ENCODE measurements at regions not wholly inside any gene's neighbourhood (a gene's known extent, or its start where the extent isn't known, plus 50 kb on each side); places are given as distances from the start of the nearest gene placed in this dataset.

- Histone ChIP-seq H4K20me1 (ENCODE audit: insufficient read depth, low read length) (no peaks in the 10 kb centered on the region), H3K27ac (ENCODE audit: low read depth, low read length, poor library complexity, severe bottlenecking) (no peak overlapping the region), H3K9me3 (ENCODE audit: low read length) (no peaks in the 10 kb centered on the region), H2AFZ (ENCODE audit: low read length) (no peak overlapping the region), H3K4me2 (ENCODE audit: low read length) (no peak overlapping the region), H3K9me2 (ENCODE audit: insufficient read depth, low read length) (no peaks in the 10 kb centered on the region), H3K4me3 (ENCODE audit: low read depth, low read length, poor library complexity, severe bottlenecking) (no peak overlapping the region), H3K79me2 (ENCODE audit: insufficient read depth, low read depth, low read length) (no peaks in the 10 kb centered on the region), H3K36me3 (ENCODE audit: insufficient read depth, low read length) (no peaks in the 10 kb centered on the region), H3K4me1 (ENCODE audit: insufficient read depth, low read length, poor library complexity, severe bottlenecking) (no peaks in the 10 kb centered on the region)
- BruUV-seq (replicated peaks), result no TSS peak
- POLR2A ChIA-PET, result interaction anchor here (0.7 kb wide), 1 partner anchor 82 kb away, joined by 3 read pairs; no protein-coding TSS in a partner anchor
- intact Hi-C loops (cut with micrococcal nuclease; ENCODE audit: unreplicated experiment), result no loop called here
- CTCF ChIA-PET (ENCODE audit: unreplicated experiment), result no interaction called here
- no peak for DNase-seq (ENCODE audit: low spot score)
- TF ChIP-seq CTCF (conservative IDR thresholded peaks at IDR 0.05; ENCODE audit: low read length) (no peak), EZH2phosphoT487 (IDR thresholded peaks at IDR 0.05; ENCODE audit: borderline replicate concordance, low read depth, low read length) (no peak)
Measured at GRCh38 chr1:60564916-60565750, 491.6 kb upstream of the C1orf87 start.

- H3K36me3 ChIP-seq (ENCODE audit: insufficient read depth, low read length), result no peaks in the 10 kb centered on the region
- no peaks in the 10 kb centered on the region for H3K9me2 ChIP-seq (ENCODE audit: insufficient read depth, low read length)
- no peak for DNase-seq (ENCODE audit: low spot score)
- TF ChIP-seq EZH2phosphoT487 (IDR thresholded peaks at IDR 0.05; ENCODE audit: borderline replicate concordance, low read depth, low read length) (no peak), CTCF (conservative IDR thresholded peaks at IDR 0.05; ENCODE audit: low read length) (no peak)
- H3K4me2 ChIP-seq (ENCODE audit: low read length), result no peak overlapping the region
- ChIA-PET POLR2A (interaction anchor here (0.7 to 1.0 kb wide), 4 partner anchors 10 to 154 kb away, joined by 3 to 4 read pairs (median 4); no protein-coding TSS in a partner anchor), CTCF (ENCODE audit: unreplicated experiment) (no interaction called here)
- no peaks in the 10 kb centered on the region for H4K20me1 ChIP-seq (ENCODE audit: insufficient read depth, low read length)
- H3K27ac ChIP-seq (ENCODE audit: low read depth, low read length, poor library complexity, severe bottlenecking), result no peak overlapping the region
- H3K4me1 ChIP-seq (ENCODE audit: insufficient read depth, low read length, poor library complexity, severe bottlenecking), result no peaks in the 10 kb centered on the region
- H3K79me2 ChIP-seq (ENCODE audit: insufficient read depth, low read depth, low read length), result no peaks in the 10 kb centered on the region
- BruUV-seq (replicated peaks), result no TSS peak
- no peak overlapping the region for H2AFZ ChIP-seq (ENCODE audit: low read length)
- no peaks in the 10 kb centered on the region for H3K9me3 ChIP-seq (ENCODE audit: low read length)
- H3K4me3 ChIP-seq (ENCODE audit: low read depth, low read length, poor library complexity, severe bottlenecking), result no peak overlapping the region
- intact Hi-C loops (cut with micrococcal nuclease; ENCODE audit: unreplicated experiment), result no loop called here
Measured at GRCh38 chr1:60563777-60564535, 490.4 kb upstream of the C1orf87 start.

Data from OCI-LY7 (cell line).